Fibroblast of lung (primary cell): ENCODE measurements at regions not wholly inside any gene's neighbourhood (a gene's known extent, or its start where the extent isn't known, plus 50 kb on each side); places are given as distances from the start of the nearest gene placed in this dataset.

Source experiments
- DNase-seq, 2 donors: peaks; one replicate each; pipeline versions ENCODE4 v3.0.0 to v3.0.0-alpha.2; 2010; ENCODE audit warnings: low read depth in 2 of 2
- H2AFZ ChIP-seq: 2 replicates; pipeline ENCODE4 v1.5.1; 2012; ENCODE audit warnings: low read length, control low read depth, inconsistent platforms
- H3K27ac ChIP-seq: 2 replicates; pipeline ENCODE4 v1.5.1; 2011; ENCODE audit warnings: low read length, control low read depth; ENCODE audit not compliant: insufficient read depth
- H3K27me3 ChIP-seq: 2 replicates; pipeline ENCODE4 v1.5.1; 2011; ENCODE audit warnings: mild to moderate bottlenecking, low read length; ENCODE audit not compliant: control insufficient read depth, insufficient read depth
- H3K36me3 ChIP-seq: 2 replicates; pipeline ENCODE4 v1.5.1; 2011; ENCODE audit warnings: low read length; ENCODE audit not compliant: control insufficient read depth, insufficient read depth
- H3K4me1 ChIP-seq: 2 replicates; pipeline ENCODE4 v1.5.1; 2011; ENCODE audit warnings: low read length; ENCODE audit not compliant: control insufficient read depth, insufficient read depth; ENCODE audit errors: extremely low read depth
- H3K4me2 ChIP-seq: 2 replicates; pipeline ENCODE4 v1.5.1; 2011; ENCODE audit warnings: low read length, control low read depth; ENCODE audit not compliant: insufficient read depth; ENCODE audit errors: extremely low read depth
- H3K4me3 ChIP-seq, 4 experiments: fragments of 200-600 bp in 1 of 4; sonication (generic) in 1 of 4; replicated peaks in 1 of 4; 2 replicates each; pipeline ENCODE4 v1.5.1; 2011 to 2016; ENCODE audit warnings: low read length in 4 of 4, low read depth in 3 of 4, mild to moderate bottlenecking in 3 of 4, control low read depth in 2 of 4, inconsistent platforms in 1 of 4, mixed read lengths in 1 of 4; ENCODE audit not compliant: insufficient read depth in 1 of 4; ENCODE audit errors: control extremely low read depth in 1 of 4
- H3K79me2 ChIP-seq: 2 replicates; pipeline ENCODE4 v1.5.1; 2012; ENCODE audit warnings: mild to moderate bottlenecking, low read length, inconsistent platforms; ENCODE audit not compliant: control insufficient read depth, insufficient read depth
- H3K9ac ChIP-seq: 2 replicates; pipeline ENCODE4 v1.5.1; 2011; ENCODE audit warnings: mild to moderate bottlenecking, low read length, control low read depth; ENCODE audit not compliant: insufficient read depth
- H3K9me3 ChIP-seq: 2 replicates; pipeline ENCODE4 v1.5.1; 2012; ENCODE audit warnings: low read depth, low read length; ENCODE audit not compliant: control insufficient read depth, insufficient read depth
- H4K20me1 ChIP-seq: 2 replicates; pipeline ENCODE4 v1.5.1; 2011; ENCODE audit warnings: low read length; ENCODE audit not compliant: control insufficient read depth, insufficient read depth; ENCODE audit errors: extremely low read depth
- EZH2 ChIP-seq: IDR thresholded peaks from 2 replicates; pipeline ENCODE4 v1.5.1; 2012; ENCODE audit warnings: low read length, control low read depth, mild to moderate bottlenecking; ENCODE audit errors: missing control alignments
- TF ChIP-seq, protein P1 (sequence below), 2 donors: IDR thresholded peaks in 1 of 2; conservative IDR thresholded peaks in 1 of 2; 1 replicate in 1 of 2; 2 replicates in 1 of 2; pipeline ENCODE4 v1.5.1; 2011 to 2012; ENCODE audit warnings: low read length in 2 of 2, control low read depth in 1 of 2, inconsistent platforms in 1 of 2, low read depth in 1 of 2, mild to moderate bottlenecking in 1 of 2

DNA sequence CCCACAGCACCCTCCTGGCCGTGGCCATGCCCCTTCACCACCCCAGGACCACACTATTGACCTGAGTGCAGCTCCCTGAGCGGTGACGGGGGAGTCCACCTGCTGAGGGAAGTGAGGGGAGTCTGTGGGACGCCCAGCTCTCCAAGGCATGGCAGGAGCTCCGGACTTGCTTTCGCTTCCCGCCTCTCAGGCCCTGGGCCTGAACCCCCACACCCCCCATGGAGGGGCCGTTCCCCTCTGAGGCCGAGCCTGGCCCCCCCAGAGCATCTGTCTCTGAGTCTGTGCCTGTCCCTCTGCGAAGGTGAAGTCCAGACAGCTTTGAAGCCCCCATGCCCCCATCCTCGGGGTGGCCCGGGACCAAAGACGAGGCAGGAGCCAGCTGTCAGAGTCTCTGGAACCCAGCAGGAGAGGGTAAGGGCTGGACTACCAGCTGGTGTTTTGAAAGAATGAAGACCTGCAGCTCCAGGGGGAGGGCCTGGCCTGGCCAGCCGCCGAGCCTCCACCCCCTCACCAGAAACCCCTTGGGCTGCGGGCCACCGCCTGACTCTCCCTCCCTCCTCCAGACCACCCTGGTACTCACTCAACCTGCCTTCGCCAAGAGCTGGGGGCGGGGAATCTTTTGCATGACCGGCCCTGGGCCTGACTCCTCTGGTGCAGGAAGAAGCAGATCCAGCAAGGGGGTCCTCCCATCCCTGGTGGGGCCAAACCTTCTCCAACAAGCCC, 114.0 kb downstream of the PDGFA start:
- Histone ChIP-seq H2AFZ (no peak overlapping the region), H3K4me2 (no peak overlapping the region), H3K27me3 (no peaks in the 10 kb centered on the region), H3K27ac (no peak overlapping the region), H3K79me2 (no peaks in the 10 kb centered on the region), H3K4me1 (no peaks in the 10 kb centered on the region), H4K20me1 (no peaks in the 10 kb centered on the region), H3K36me3 (no peaks in the 10 kb centered on the region), H3K4me3 (no peak overlapping the region), H3K9ac (no peak overlapping the region), H3K9me3 (no peaks in the 10 kb centered on the region)
- no peak for TF ChIP-seq EZH2
- no peak for DNase-seq

DNA sequence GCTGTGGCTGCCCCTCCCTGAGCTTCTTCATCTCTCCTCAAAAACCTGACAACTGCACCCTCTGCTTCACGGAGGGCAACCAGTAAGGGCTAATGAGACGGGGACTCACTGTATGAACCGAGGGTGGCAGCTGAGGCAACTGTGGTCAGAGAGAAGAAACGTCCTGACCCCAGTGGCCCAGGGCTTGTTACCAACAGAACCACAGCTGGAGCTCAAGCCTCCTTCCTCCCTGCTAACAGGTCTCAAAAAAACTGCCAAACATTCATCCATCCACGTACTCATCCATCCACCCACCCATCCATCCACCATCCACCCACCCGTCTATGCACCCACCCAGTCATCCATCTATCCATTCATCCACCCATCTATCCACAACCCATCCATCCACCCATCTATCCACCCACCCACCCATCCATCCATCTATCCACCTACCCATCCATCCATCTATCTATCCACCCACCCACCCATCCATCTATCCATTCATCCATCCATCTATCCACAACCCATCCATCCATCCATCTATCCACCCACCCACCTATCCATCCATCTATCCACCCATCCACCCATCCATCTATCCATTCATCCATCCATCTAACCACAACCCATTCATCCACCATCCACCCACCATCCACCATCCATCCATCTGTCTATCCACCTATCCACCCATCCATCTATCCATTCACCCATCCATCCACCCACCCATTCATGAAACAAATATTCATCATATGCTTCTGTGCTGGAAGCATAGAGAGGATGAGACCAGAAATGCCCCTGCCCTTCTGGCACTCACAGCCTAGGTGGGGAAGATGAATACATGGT, 111.7 kb downstream of the PDGFA start:
- Histone ChIP-seq H3K4me3 (no peak overlapping the region), H3K79me2 (no peaks in the 10 kb centered on the region), H3K9ac (no peak overlapping the region), H3K36me3 (no peaks in the 10 kb centered on the region), H3K27me3 (no peaks in the 10 kb centered on the region), H3K9me3 (no peaks in the 10 kb centered on the region), H3K4me1 (no peaks in the 10 kb centered on the region), H4K20me1 (no peaks in the 10 kb centered on the region), H3K4me2 (no peak overlapping the region), H2AFZ (no peak overlapping the region), H3K27ac (no peak overlapping the region)
- DNase-seq: no peak
- TF ChIP-seq, protein P1, sequence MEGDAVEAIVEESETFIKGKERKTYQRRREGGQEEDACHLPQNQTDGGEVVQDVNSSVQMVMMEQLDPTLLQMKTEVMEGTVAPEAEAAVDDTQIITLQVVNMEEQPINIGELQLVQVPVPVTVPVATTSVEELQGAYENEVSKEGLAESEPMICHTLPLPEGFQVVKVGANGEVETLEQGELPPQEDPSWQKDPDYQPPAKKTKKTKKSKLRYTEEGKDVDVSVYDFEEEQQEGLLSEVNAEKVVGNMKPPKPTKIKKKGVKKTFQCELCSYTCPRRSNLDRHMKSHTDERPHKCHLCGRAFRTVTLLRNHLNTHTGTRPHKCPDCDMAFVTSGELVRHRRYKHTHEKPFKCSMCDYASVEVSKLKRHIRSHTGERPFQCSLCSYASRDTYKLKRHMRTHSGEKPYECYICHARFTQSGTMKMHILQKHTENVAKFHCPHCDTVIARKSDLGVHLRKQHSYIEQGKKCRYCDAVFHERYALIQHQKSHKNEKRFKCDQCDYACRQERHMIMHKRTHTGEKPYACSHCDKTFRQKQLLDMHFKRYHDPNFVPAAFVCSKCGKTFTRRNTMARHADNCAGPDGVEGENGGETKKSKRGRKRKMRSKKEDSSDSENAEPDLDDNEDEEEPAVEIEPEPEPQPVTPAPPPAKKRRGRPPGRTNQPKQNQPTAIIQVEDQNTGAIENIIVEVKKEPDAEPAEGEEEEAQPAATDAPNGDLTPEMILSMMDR (conservative IDR thresholded peaks at IDR 0.05 in 1 of 2, IDR thresholded peaks at IDR 0.05 in 1 of 2; ENCODE audit: low read depth in 1 of 2, low read length in 2 of 2): no peak
- no peak for TF ChIP-seq EZH2

DNA sequence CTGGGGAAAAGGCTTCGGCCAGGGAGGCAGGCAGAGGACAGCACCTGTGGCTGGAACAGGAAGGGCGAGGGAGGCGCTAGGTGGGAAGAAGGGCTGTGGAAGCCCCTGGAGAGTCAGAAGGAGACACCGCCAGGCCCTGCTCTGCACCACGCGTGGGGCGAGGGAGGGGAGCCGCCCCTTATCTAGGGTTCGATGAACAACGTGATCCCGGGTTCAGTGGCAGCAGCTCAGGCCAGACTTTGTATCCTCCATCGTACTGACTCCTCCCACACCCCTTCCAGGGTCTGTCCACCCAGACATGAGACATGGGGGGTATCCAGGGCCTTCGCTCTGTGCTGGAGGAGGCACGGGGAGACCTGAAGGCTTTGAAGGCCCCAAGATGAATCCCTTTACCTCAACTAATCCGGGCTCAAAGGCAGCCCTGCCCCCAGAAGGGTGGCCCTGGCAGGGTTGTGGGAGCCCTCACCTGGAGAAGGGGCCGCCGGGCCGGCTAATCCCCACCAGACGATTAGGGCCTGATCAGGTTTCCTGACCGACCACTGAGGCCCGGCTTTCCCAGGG, 110.8 kb downstream of the PDGFA start:
- H3K9ac ChIP-seq: no peak overlapping the region
- no peaks in the 10 kb centered on the region for H3K27me3 ChIP-seq
- no peak for DNase-seq
- H3K4me3 ChIP-seq: no peak overlapping the region
- H3K9me3 ChIP-seq: no peaks in the 10 kb centered on the region
- no peak for TF ChIP-seq EZH2
- TF ChIP-seq, protein P1 (conservative IDR thresholded peaks at IDR 0.05 in 1 of 2, IDR thresholded peaks at IDR 0.05 in 1 of 2; ENCODE audit: low read depth in 1 of 2, low read length in 2 of 2): no peak
- H3K27ac ChIP-seq: no peak overlapping the region
- H3K36me3 ChIP-seq: no peaks in the 10 kb centered on the region
- no peak overlapping the region for H3K4me2 ChIP-seq
- H3K79me2 ChIP-seq: no peaks in the 10 kb centered on the region
- no peaks in the 10 kb centered on the region for H3K4me1 ChIP-seq
- H4K20me1 ChIP-seq: no peaks in the 10 kb centered on the region
- H2AFZ ChIP-seq: no peak overlapping the region
